Retinal pigment epithelial cell (primary cell): ENCODE measurements at regions not wholly inside any gene's neighbourhood (a gene's known extent, or its start where the extent isn't known, plus 50 kb on each side); places are given as distances from the start of the nearest gene placed in this dataset.
A peak's percentile ranks its signal among the peaks of the same experiment; 100 is the strongest.

Experiments used
- DNase-seq: peaks from one replicate; pipeline ENCODE4 v3.0.0-alpha.2; 2010; ENCODE audit warnings: low read depth
- H3K4me3 ChIP-seq: 2 replicates; pipeline ENCODE4 v1.5.1; 2011; ENCODE audit warnings: mild to moderate bottlenecking, low read length, control low read depth, moderate library complexity
- CTCF ChIP-seq: conservative IDR thresholded peaks from 2 replicates; pipeline ENCODE4 v1.5.1; 2011; ENCODE audit warnings: low read depth, low read length, control low read depth, inconsistent platforms

GRCh38 chr7:42694894-42695507 is 216.9 kb downstream of the C7orf25 start:
- DNase-seq: no peak
- H3K4me3 ChIP-seq: no peak overlapping the region
- no peak for TF ChIP-seq CTCF

- H3K4me3 ChIP-seq: no peak overlapping the region
- TF ChIP-seq CTCF: no peak
- DNase-seq: no peak
Observed at GRCh38 chr7:42693722-42694121, 218.1 kb downstream of the C7orf25 start.

GRCh38 chr7:42692621-42693020 is 219.2 kb downstream of the C7orf25 start:
- no peak overlapping the region for H3K4me3 ChIP-seq
- no peak for TF ChIP-seq CTCF
- no peak for DNase-seq

- H3K4me3 ChIP-seq: no peak overlapping the region
- DNase-seq: peak; percentile 8
- peak; percentile 75 for TF ChIP-seq CTCF
Observed at GRCh38 chr7:42690794-42691639, 220.9 kb downstream of the C7orf25 start.

GRCh38 chr7:42689626-42690025 is 222.2 kb downstream of the C7orf25 start:
- DNase-seq: no peak
- TF ChIP-seq CTCF: no peak

GRCh38 chr7:42688056-42688371 is 223.9 kb downstream of the C7orf25 start:
- no peak for DNase-seq
- no peak overlapping the region for H3K4me3 ChIP-seq
- TF ChIP-seq CTCF: no peak

More at GRCh38 chr7:42689626-42690025, 222.2 kb downstream of the C7orf25 start:
- no peak overlapping the region for H3K4me3 ChIP-seq
